ENCODE measurements at regions not wholly inside any gene's neighbourhood (a gene's known extent, or its start where the extent isn't known, plus 50 kb on each side); places are given as distances from the start of the nearest gene placed in this dataset.

GRCh38 chr13:103615771-103616170, 549.6 kb upstream of the SLC10A2 start:
- CTCF ChIA-PET (ENCODE audit: unreplicated experiment): no interaction called here
- TF ChIP-seq, protein P1, sequence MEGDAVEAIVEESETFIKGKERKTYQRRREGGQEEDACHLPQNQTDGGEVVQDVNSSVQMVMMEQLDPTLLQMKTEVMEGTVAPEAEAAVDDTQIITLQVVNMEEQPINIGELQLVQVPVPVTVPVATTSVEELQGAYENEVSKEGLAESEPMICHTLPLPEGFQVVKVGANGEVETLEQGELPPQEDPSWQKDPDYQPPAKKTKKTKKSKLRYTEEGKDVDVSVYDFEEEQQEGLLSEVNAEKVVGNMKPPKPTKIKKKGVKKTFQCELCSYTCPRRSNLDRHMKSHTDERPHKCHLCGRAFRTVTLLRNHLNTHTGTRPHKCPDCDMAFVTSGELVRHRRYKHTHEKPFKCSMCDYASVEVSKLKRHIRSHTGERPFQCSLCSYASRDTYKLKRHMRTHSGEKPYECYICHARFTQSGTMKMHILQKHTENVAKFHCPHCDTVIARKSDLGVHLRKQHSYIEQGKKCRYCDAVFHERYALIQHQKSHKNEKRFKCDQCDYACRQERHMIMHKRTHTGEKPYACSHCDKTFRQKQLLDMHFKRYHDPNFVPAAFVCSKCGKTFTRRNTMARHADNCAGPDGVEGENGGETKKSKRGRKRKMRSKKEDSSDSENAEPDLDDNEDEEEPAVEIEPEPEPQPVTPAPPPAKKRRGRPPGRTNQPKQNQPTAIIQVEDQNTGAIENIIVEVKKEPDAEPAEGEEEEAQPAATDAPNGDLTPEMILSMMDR (conservative IDR thresholded peaks at IDR 0.05; ENCODE audit: low read length): no peak
- TF ChIP-seq EZH2phosphoT487 (IDR thresholded peaks at IDR 0.05; ENCODE audit: borderline replicate concordance, low read depth, low read length): no peak

DNA sequence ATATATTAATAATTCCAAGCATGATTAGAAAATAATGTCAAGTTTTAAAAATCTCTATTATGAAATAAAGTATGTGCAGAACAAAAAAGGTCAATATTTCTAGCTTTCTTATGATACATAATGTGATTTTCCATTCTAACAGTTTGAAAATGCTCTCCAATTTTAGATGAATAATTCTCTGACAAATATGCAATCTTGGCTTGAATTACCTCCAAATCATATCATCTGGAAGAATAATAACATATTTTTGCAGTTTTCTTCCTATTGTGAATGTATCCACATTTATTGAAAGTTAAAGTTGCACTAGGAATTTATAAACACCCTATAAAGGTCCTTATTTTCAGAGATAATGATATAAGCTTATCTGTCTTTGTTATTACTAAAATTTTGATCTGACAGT, 548.5 kb upstream of the SLC10A2 start:
- H4K20me1 ChIP-seq (ENCODE audit: insufficient read depth, low read length): no peaks in the 10 kb centered on the region
- ChIA-PET POLR2A (no interaction called here), CTCF (ENCODE audit: unreplicated experiment) (no interaction called here)
- DNase-seq (ENCODE audit: low spot score): no peak
- H2AFZ ChIP-seq (ENCODE audit: low read length): no peak overlapping the region
- no peaks in the 10 kb centered on the region for H3K36me3 ChIP-seq (ENCODE audit: insufficient read depth, low read length)
- H3K9me3 ChIP-seq (ENCODE audit: low read length): no peaks in the 10 kb centered on the region
- H3K79me2 ChIP-seq (ENCODE audit: insufficient read depth, low read depth, low read length): no peaks in the 10 kb centered on the region
- no TSS peak for BruUV-seq (replicated peaks)
- no peak for TF ChIP-seq EZH2phosphoT487 (IDR thresholded peaks at IDR 0.05; ENCODE audit: borderline replicate concordance, low read depth, low read length)
- TF ChIP-seq, protein P1 (conservative IDR thresholded peaks at IDR 0.05; ENCODE audit: low read length): no peak
- H3K9me2 ChIP-seq (ENCODE audit: insufficient read depth, low read length): no peaks in the 10 kb centered on the region
- no peaks in the 10 kb centered on the region for H3K4me1 ChIP-seq (ENCODE audit: insufficient read depth, low read length, poor library complexity, severe bottlenecking)
- intact Hi-C loops (cut with micrococcal nuclease; ENCODE audit: unreplicated experiment): no loop called here
- no peak overlapping the region for H3K4me3 ChIP-seq (ENCODE audit: low read depth, low read length, poor library complexity, severe bottlenecking)
- no peak overlapping the region for H3K27ac ChIP-seq (ENCODE audit: low read depth, low read length, poor library complexity, severe bottlenecking)
- H3K4me2 ChIP-seq (ENCODE audit: low read length): no peak overlapping the region

More at GRCh38 chr13:103615771-103616170, 549.6 kb upstream of the SLC10A2 start:
- Histone ChIP-seq H4K20me1 (ENCODE audit: insufficient read depth, low read length) (no peaks in the 10 kb centered on the region), H3K79me2 (ENCODE audit: insufficient read depth, low read depth, low read length) (no peaks in the 10 kb centered on the region), H3K9me3 (ENCODE audit: low read length) (no peaks in the 10 kb centered on the region), H3K4me3 (ENCODE audit: low read depth, low read length, poor library complexity, severe bottlenecking) (no peak overlapping the region), H3K4me1 (ENCODE audit: insufficient read depth, low read length, poor library complexity, severe bottlenecking) (no peaks in the 10 kb centered on the region), H2AFZ (ENCODE audit: low read length) (no peak overlapping the region), H3K36me3 (ENCODE audit: insufficient read depth, low read length) (no peaks in the 10 kb centered on the region), H3K27ac (ENCODE audit: low read depth, low read length, poor library complexity, severe bottlenecking) (no peak overlapping the region), H3K4me2 (ENCODE audit: low read length) (no peak overlapping the region), H3K9me2 (ENCODE audit: insufficient read depth, low read length) (no peaks in the 10 kb centered on the region)
- intact Hi-C loops (cut with micrococcal nuclease; ENCODE audit: unreplicated experiment): no loop called here
- no TSS peak for BruUV-seq (replicated peaks)
- no peak for DNase-seq (ENCODE audit: low spot score)
- POLR2A ChIA-PET: no interaction called here

DNA sequence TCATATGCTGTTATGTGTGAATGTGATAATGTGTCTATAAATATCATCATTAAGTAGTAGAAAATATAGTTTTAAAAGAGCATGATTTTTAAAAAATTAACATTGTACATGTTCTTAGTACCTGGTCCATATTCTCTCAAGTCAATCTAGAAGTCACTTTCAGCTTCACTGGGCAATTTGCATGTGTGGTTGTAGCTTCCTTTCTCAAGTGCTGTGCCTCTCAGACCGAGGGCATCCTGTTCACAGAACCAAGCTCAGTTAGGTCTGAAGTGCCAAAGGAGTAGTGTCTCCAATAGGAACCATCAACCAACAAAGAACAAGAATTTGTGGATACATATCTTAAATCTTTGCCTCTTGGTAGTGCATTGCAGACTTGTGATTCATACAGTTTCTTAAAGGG, 541.8 kb upstream of the SLC10A2 start:
- BruUV-seq (replicated peaks): no TSS peak
- Histone ChIP-seq H3K4me2 (ENCODE audit: low read length) (no peak overlapping the region), H2AFZ (ENCODE audit: low read length) (no peak overlapping the region), H3K27ac (ENCODE audit: low read depth, low read length, poor library complexity, severe bottlenecking) (no peak overlapping the region), H3K9me2 (ENCODE audit: insufficient read depth, low read length) (no peaks in the 10 kb centered on the region), H3K36me3 (ENCODE audit: insufficient read depth, low read length) (no peaks in the 10 kb centered on the region), H3K4me3 (ENCODE audit: low read depth, low read length, poor library complexity, severe bottlenecking) (no peak overlapping the region), H3K79me2 (ENCODE audit: insufficient read depth, low read depth, low read length) (no peaks in the 10 kb centered on the region), H4K20me1 (ENCODE audit: insufficient read depth, low read length) (no peaks in the 10 kb centered on the region), H3K9me3 (ENCODE audit: low read length) (no peaks in the 10 kb centered on the region), H3K4me1 (ENCODE audit: insufficient read depth, low read length, poor library complexity, severe bottlenecking) (no peaks in the 10 kb centered on the region)
- ChIA-PET CTCF (ENCODE audit: unreplicated experiment) (no interaction called here), POLR2A (no interaction called here)
- intact Hi-C loops (cut with micrococcal nuclease; ENCODE audit: unreplicated experiment): no loop called here
- no peak for TF ChIP-seq EZH2phosphoT487 (IDR thresholded peaks at IDR 0.05; ENCODE audit: borderline replicate concordance, low read depth, low read length)
- TF ChIP-seq, protein P1 (conservative IDR thresholded peaks at IDR 0.05; ENCODE audit: low read length): no peak
- DNase-seq (ENCODE audit: low spot score): no peak

All from OCI-LY7 (cell line).